HCT116 (cell line): ENCODE measurements at regions not wholly inside any gene's neighbourhood (a gene's known extent, or its start where the extent isn't known, plus 50 kb on each side); places are given as distances from the start of the nearest gene placed in this dataset.

ENCODE experiments used
- ATAC-seq: fragments of 200-7000 bp; cut with Tn5 transposase; 2 replicates; pipeline ENCODE4 v1.9.1; 2020; ENCODE audit warnings: mild to moderate bottlenecking, moderate library complexity
- BruUV-seq: library from RNA; stranded (reverse); fragments of 400-500 nt; replicated peaks from 2 replicates; lab custom pipeline; 2021; lab: Mats Ljungman, UMichigan
- CTCF ChIA-PET: fragments of 300-600 bp; sonication (Branson Sonifier 250); formaldehyde crosslinking; loops from one replicate; lab custom pipeline; 2021; ENCODE audit warnings: antibody characterized with exemption; lab: Charles Lee
- POLR2A ChIA-PET: fragments of 300-600, 350-600 bp; sonication (Branson Sonifier 250); formaldehyde crosslinking; loops from one replicate; lab custom pipeline; 2021; ENCODE audit warnings: antibody characterized with exemption; lab: Charles Lee
- RAD21 ChIA-PET, 2 experiments: fragments of 300-600 bp; sonication (Branson Sonifier 250); formaldehyde crosslinking; loops; one replicate each; lab custom pipeline; 2023; ENCODE audit warnings: low total read pairs in 2 of 2; ENCODE audit not compliant: uncharacterized antibody in 2 of 2, unreplicated experiment in 2 of 2, low non-redundant PET in 1 of 2; lab: Charles Lee
- DNase-seq: peaks from one replicate; pipeline ENCODE4 v3.0.0-alpha.2; 2010; ENCODE audit warnings: low read depth, low spot score
- H2AFZ ChIP-seq: fragments of 200-600 bp; shearing (Covaris generic), sonication (generic); 2 replicates; pipeline ENCODE4 v1.6.1; 2017; ENCODE audit warnings: low read depth, mixed run types, mixed read lengths, antibody characterized with exemption, low read length; ENCODE audit not compliant: poor library complexity, severe bottlenecking
- H3K27ac ChIP-seq: 2 replicates; pipeline ENCODE4 v1.5.1; 2012; ENCODE audit warnings: low read depth, low read length
- H3K27me3 ChIP-seq: fragments of 200-600 bp; sonication (generic); 2 replicates; pipeline ENCODE4 v1.6.1; 2016; ENCODE audit warnings: mixed run types, low read length, mixed read lengths; ENCODE audit not compliant: insufficient read depth
- H3K36me3 ChIP-seq, 2 experiments: fragments of 200-500 bp in 1 of 2; fragments of 200-600 bp in 1 of 2; sonication (Bioruptor generic) in 1 of 2; sonication (generic) in 1 of 2; 2 replicates each; pipeline versions ENCODE4 v1.5.1 to v1.6.1; 2014 to 2016; ENCODE audit warnings: low read length in 2 of 2, inconsistent platforms in 1 of 2, mixed read lengths in 1 of 2, mixed run types in 1 of 2; ENCODE audit not compliant: insufficient read depth in 2 of 2, control insufficient read depth in 1 of 2
- H3K4me1 ChIP-seq, 2 experiments: fragments of 200-600 bp in 1 of 2; sonication (generic) in 1 of 2; 2 replicates each; pipeline versions ENCODE4 v1.5.1 to v1.6.1; 2012 to 2017; ENCODE audit warnings: low read length in 2 of 2, inconsistent platforms in 1 of 2, mild to moderate bottlenecking in 1 of 2, mixed read lengths in 1 of 2, mixed run types in 1 of 2, moderate library complexity in 1 of 2; ENCODE audit not compliant: insufficient read depth in 2 of 2, control insufficient read depth in 1 of 2
- H3K4me2 ChIP-seq: fragments of 200-600 bp; sonication (generic); 2 replicates; pipeline ENCODE4 v1.6.1; 2017; ENCODE audit warnings: mixed run types, low read length, mixed read lengths
- H3K4me3 ChIP-seq, 2 experiments: fragments of 200-600 bp in 1 of 2; sonication (generic) in 1 of 2; replicated peaks in 1 of 2; 2 replicates each; pipeline ENCODE4 v1.5.1; 2011 to 2016; ENCODE audit warnings: low read length in 2 of 2, control low read depth in 1 of 2, low read depth in 1 of 2, mild to moderate bottlenecking in 1 of 2, mixed read lengths in 1 of 2, mixed run types in 1 of 2
- H3K79me2 ChIP-seq: fragments of 200-600 bp; sonication (generic); 2 replicates; pipeline ENCODE4 v1.6.1; 2017; ENCODE audit warnings: mild to moderate bottlenecking, mixed run types, low read length, moderate library complexity, mixed read lengths; ENCODE audit not compliant: insufficient read depth
- H3K9ac ChIP-seq: fragments of 200-600 bp; sonication (generic); 2 replicates; pipeline ENCODE4 v1.6.1; 2016; ENCODE audit warnings: low read length, mixed read lengths
- H3K9me2 ChIP-seq: fragments of 200-600 bp; sonication (generic), shearing (Covaris generic); 2 replicates; pipeline ENCODE4 v1.6.1; 2017; ENCODE audit warnings: mixed run types, mild to moderate bottlenecking, moderate library complexity; ENCODE audit not compliant: insufficient read depth
- H3K9me3 ChIP-seq, 2 experiments: fragments of 200-500 bp in 1 of 2; fragments of 200-600 bp in 1 of 2; sonication (Bioruptor generic) in 1 of 2; sonication (generic) in 1 of 2; 2 replicates each; pipeline ENCODE4 v1.6.1; 2014 to 2017; ENCODE audit warnings: low read length in 2 of 2, mixed read lengths in 2 of 2, inconsistent platforms in 1 of 2, low read depth in 1 of 2, mild to moderate bottlenecking in 1 of 2, mixed run types in 1 of 2, moderate library complexity in 1 of 2; ENCODE audit not compliant: control insufficient read depth in 1 of 2, insufficient read depth in 1 of 2
- H4K20me1 ChIP-seq: fragments of 200-600 bp; sonication (generic), shearing (Covaris generic); 2 replicates; pipeline ENCODE4 v1.6.1; 2017; ENCODE audit warnings: mixed run types, mild to moderate bottlenecking, moderate library complexity; ENCODE audit not compliant: insufficient read depth
- ATF3 ChIP-seq: IDR thresholded peaks from 2 replicates; pipeline ENCODE4 v1.6.1; 2012
- CBX3 ChIP-seq: IDR thresholded peaks from 2 replicates; pipeline ENCODE4 v1.6.1; 2012; ENCODE audit warnings: low read depth
- CEBPB ChIP-seq: IDR thresholded peaks from 2 replicates; pipeline ENCODE4 v1.6.1; 2012; ENCODE audit warnings: low read depth
- EZH2phosphoT487 ChIP-seq: fragments of 200-600 bp; IDR thresholded peaks from 2 replicates; pipeline ENCODE4 v1.6.1; 2018; ENCODE audit warnings: antibody characterized with exemption, borderline replicate concordance
- FOSL1 ChIP-seq: IDR thresholded peaks from 2 replicates; pipeline ENCODE4 v1.6.1; 2012; ENCODE audit warnings: low read depth
- POLR2A ChIP-seq: IDR thresholded peaks from 2 replicates; pipeline ENCODE4 v1.7.0; 2011; ENCODE audit warnings: borderline replicate concordance; ENCODE audit not compliant: insufficient read depth, insufficient read length; ENCODE audit errors: extremely low read depth
- RAD21 ChIP-seq: IDR thresholded peaks from 2 replicates; pipeline ENCODE4 v1.6.1; 2012; ENCODE audit warnings: low read depth, mild to moderate bottlenecking
- REST ChIP-seq: IDR thresholded peaks from 2 replicates; pipeline ENCODE4 v1.6.1; 2012; ENCODE audit warnings: low read depth
- SIN3A ChIP-seq: IDR thresholded peaks from 2 replicates; pipeline ENCODE4 v1.6.1; 2012; ENCODE audit warnings: low read depth
- SP1 ChIP-seq: IDR thresholded peaks from 2 replicates; pipeline ENCODE4 v1.6.1; 2012; ENCODE audit warnings: low read depth
- TCF7L2 ChIP-seq: IDR thresholded peaks from 2 replicates; pipeline ENCODE4 v1.7.0; 2011; ENCODE audit warnings: borderline replicate concordance, inconsistent platforms; ENCODE audit not compliant: insufficient read depth, insufficient read length; ENCODE audit errors: extremely low read depth
- YY1 ChIP-seq: IDR thresholded peaks from 2 replicates; pipeline ENCODE4 v1.6.1; 2011; ENCODE audit warnings: low read length, low read depth, moderate library complexity, mild to moderate bottlenecking; ENCODE audit not compliant: insufficient replicate concordance; ENCODE audit errors: extremely low read depth
- ZBTB33 ChIP-seq: IDR thresholded peaks from 2 replicates; pipeline ENCODE4 v1.6.1; 2011; ENCODE audit warnings: mild to moderate bottlenecking, low read length, moderate library complexity; ENCODE audit not compliant: insufficient replicate concordance; ENCODE audit errors: extremely low read depth
- ZFX ChIP-seq: fragments of 450-650 bp; IDR thresholded peaks from 2 replicates; pipeline ENCODE4 v1.6.1; 2017
- ZNF274 ChIP-seq: fragments of 200-500 bp; sonication (Bioruptor generic); IDR thresholded peaks from 2 replicates; pipeline ENCODE4 v1.6.1; 2014; ENCODE audit warnings: mild to moderate bottlenecking, low read depth, low read length, inconsistent platforms
- intact Hi-C: fragments of 100-400 bp; cut with micrococcal nuclease; formaldehyde crosslinking; loops from 2 replicates; pipeline ENCODE4 v1.10.0; 2022

GRCh38 chr11:116697011-116697410 is 75.8 kb downstream of the BUD13 start:
- no peak overlapping the region for H2AFZ ChIP-seq
- H3K27ac ChIP-seq: no peak overlapping the region
- H3K9ac ChIP-seq: no peak overlapping the region
- H3K9me3 ChIP-seq: no peaks in the 10 kb centered on the region
- intact Hi-C loops: no loop called here
- 0 out of 2 replicates have a peak, but pooled peaks cover 4% of the 10 kb centered on the region for H3K27me3 ChIP-seq
- peaks cover 2 to 12% of the 10 kb centered on the region in 2 experiments; a peak in 3 of 4 replicates for H3K4me1 ChIP-seq
- H3K4me2 ChIP-seq: no peak overlapping the region
- ATAC-seq: no peak
- POLR2A ChIA-PET: no interaction called here
- no TSS peak for BruUV-seq
- H3K4me3 ChIP-seq: no peak overlapping the region
- TF ChIP-seq POLR2A (no peak), FOSL1 (no peak), SP1 (no peak), ATF3 (no peak), YY1 (no peak)
- no peaks in the 10 kb centered on the region for H3K9me2 ChIP-seq
- no peaks in the 10 kb centered on the region for H3K36me3 ChIP-seq
- no peak for DNase-seq
- no peaks in the 10 kb centered on the region for H4K20me1 ChIP-seq
- RAD21 ChIA-PET: interaction anchor here in 1 of 2 experiments (0.7 kb wide), 1 partner anchor 132 kb away, joined by 5 read pairs; no protein-coding TSS in a partner anchor
- no peaks in the 10 kb centered on the region for H3K79me2 ChIP-seq
- CTCF ChIA-PET: no interaction called here

GRCh38 chr11:116696381-116696941 is 76.3 kb downstream of the BUD13 start:
- Histone ChIP-seq H3K4me1 (peaks cover 2 to 12% of the 10 kb centered on the region in 2 experiments; a peak in 3 of 4 replicates), H3K9me3 (no peaks in the 10 kb centered on the region), H3K27me3 (0 out of 2 replicates have a peak, but pooled peaks cover 4% of the 10 kb centered on the region), H3K4me3 (no peak overlapping the region), H2AFZ (no peak overlapping the region), H3K9ac (no peak overlapping the region), H3K4me2 (no peak overlapping the region; the same call in 1 of the 2 replicates), H3K9me2 (no peaks in the 10 kb centered on the region), H3K36me3 (no peaks in the 10 kb centered on the region), H4K20me1 (no peaks in the 10 kb centered on the region), H3K79me2 (no peaks in the 10 kb centered on the region), H3K27ac (no peak overlapping the region)
- intact Hi-C loops: no loop called here
- ChIA-PET POLR2A (no interaction called here), RAD21 (interaction anchor here in 1 of 2 experiments (0.7 kb wide), 1 partner anchor 132 kb away, joined by 5 read pairs; no protein-coding TSS in a partner anchor), CTCF (no interaction called here)
- no peak for ATAC-seq
- DNase-seq: no peak
- no TSS peak for BruUV-seq
- TF ChIP-seq CBX3 (no peak), TCF7L2 (no peak), SIN3A (no peak), RAD21 (no peak), CEBPB (no peak), ZFX (no peak), ZBTB33 (no peak), EZH2phosphoT487 (no peak), REST (no peak), POLR2A (no peak), ZNF274 (no peak)
